ENCODE measurements at regions not wholly inside any gene's neighbourhood (a gene's known extent, or its start where the extent isn't known, plus 50 kb on each side); places are given as distances from the start of the nearest gene placed in this dataset.
"Not testable (repeated sequence)": the region's sequence is repeated elsewhere in the genome, so short reads cannot be mapped to it uniquely, and the experiment has no call there.

- H3K27me3 ChIP-seq (ENCODE audit: insufficient read depth, low read length, poor library complexity, severe bottlenecking): no peaks in the 10 kb centered on the region
- H3K9ac ChIP-seq (ENCODE audit: low read depth, low read length, poor library complexity, severe bottlenecking): no peak overlapping the region
- H3K4me2 ChIP-seq (ENCODE audit: low read depth, low read length, poor library complexity, severe bottlenecking): no peak overlapping the region
- H2AFZ ChIP-seq (ENCODE audit: low read length): no peak overlapping the region
- H3K4me3 ChIP-seq (ENCODE audit: low read length, poor library complexity, severe bottlenecking): no peak overlapping the region
- no peaks in the 10 kb centered on the region for H4K20me1 ChIP-seq (ENCODE audit: insufficient read depth, low read length, poor library complexity, severe bottlenecking)
- TF ChIP-seq EZH2phosphoT487 (IDR thresholded peaks at IDR 0.05; ENCODE audit: borderline replicate concordance) (no peak), CTCF (conservative IDR thresholded peaks at IDR 0.05; ENCODE audit: low read length) (no peak)
- H3K79me2 ChIP-seq (ENCODE audit: insufficient read depth, low read length): no peaks in the 10 kb centered on the region
- no peaks in the 10 kb centered on the region for H3K4me1 ChIP-seq (ENCODE audit: insufficient read depth, low read length, poor library complexity, severe bottlenecking)
- H3F3A ChIP-seq (ENCODE audit: low read depth): no peaks in the 10 kb centered on the region
- H3K36me3 ChIP-seq (ENCODE audit: insufficient read depth, low read length): no peaks in the 10 kb centered on the region
- H3K9me3 ChIP-seq (ENCODE audit: insufficient read depth, low read depth, low read length): no peaks in the 10 kb centered on the region
- H3K9me2 ChIP-seq (replicated peaks; ENCODE audit: low read depth, low read length): no peaks in the 10 kb centered on the region
Measured at GRCh38 chrX:127404161-127404560, 584.6 kb downstream of the PRR32 start.

- not testable (repeated sequence) for H3K4me1 ChIP-seq (ENCODE audit: insufficient read depth, low read length, poor library complexity, severe bottlenecking); H3K4me3 ChIP-seq (ENCODE audit: low read length, poor library complexity, severe bottlenecking); H3K4me2 ChIP-seq (ENCODE audit: low read depth, low read length, poor library complexity, severe bottlenecking); H3K9me2 ChIP-seq (replicated peaks; ENCODE audit: low read depth, low read length); H3K27me3 ChIP-seq (ENCODE audit: insufficient read depth, low read length, poor library complexity, severe bottlenecking); H3K9me3 ChIP-seq (ENCODE audit: insufficient read depth, low read depth, low read length); H3F3A ChIP-seq (ENCODE audit: low read depth); H3K79me2 ChIP-seq (ENCODE audit: insufficient read depth, low read length); H2AFZ ChIP-seq (ENCODE audit: low read length); H3K9ac ChIP-seq (ENCODE audit: low read depth, low read length, poor library complexity, severe bottlenecking); H3K36me3 ChIP-seq (ENCODE audit: insufficient read depth, low read length); H4K20me1 ChIP-seq (ENCODE audit: insufficient read depth, low read length, poor library complexity, severe bottlenecking)
Measured at GRCh38 chrX:127400231-127400630, 580.7 kb downstream of the PRR32 start.

- H3F3A ChIP-seq (ENCODE audit: low read depth): no peaks in the 10 kb centered on the region
- H3K4me2 ChIP-seq (ENCODE audit: low read depth, low read length, poor library complexity, severe bottlenecking): no peak overlapping the region
- H3K4me1 ChIP-seq (ENCODE audit: insufficient read depth, low read length, poor library complexity, severe bottlenecking): no peaks in the 10 kb centered on the region
- H3K4me3 ChIP-seq (ENCODE audit: low read length, poor library complexity, severe bottlenecking): no peak overlapping the region
- H3K79me2 ChIP-seq (ENCODE audit: insufficient read depth, low read length): no peaks in the 10 kb centered on the region
- TF ChIP-seq CTCF (conservative IDR thresholded peaks at IDR 0.05; ENCODE audit: low read length) (no peak), EZH2phosphoT487 (IDR thresholded peaks at IDR 0.05; ENCODE audit: borderline replicate concordance) (no peak)
- no peak overlapping the region for H3K9ac ChIP-seq (ENCODE audit: low read depth, low read length, poor library complexity, severe bottlenecking)
- H2AFZ ChIP-seq (ENCODE audit: low read length): no peak overlapping the region
- no peaks in the 10 kb centered on the region for H3K36me3 ChIP-seq (ENCODE audit: insufficient read depth, low read length)
- no peaks in the 10 kb centered on the region for H3K9me2 ChIP-seq (replicated peaks; ENCODE audit: low read depth, low read length)
- H4K20me1 ChIP-seq (ENCODE audit: insufficient read depth, low read length, poor library complexity, severe bottlenecking): no peaks in the 10 kb centered on the region
- no peaks in the 10 kb centered on the region for H3K27me3 ChIP-seq (ENCODE audit: insufficient read depth, low read length, poor library complexity, severe bottlenecking)
- H3K9me3 ChIP-seq (ENCODE audit: insufficient read depth, low read depth, low read length): no peaks in the 10 kb centered on the region
Measured at GRCh38 chrX:127390316-127390715, 570.8 kb downstream of the PRR32 start.

GRCh38 chrX:127389900-127390299 is 570.4 kb downstream of the PRR32 start:
- H3K9me2 ChIP-seq (replicated peaks; ENCODE audit: low read depth, low read length): no peaks in the 10 kb centered on the region
- no peaks in the 10 kb centered on the region for H3K9me3 ChIP-seq (ENCODE audit: insufficient read depth, low read depth, low read length)
- no peaks in the 10 kb centered on the region for H3K79me2 ChIP-seq (ENCODE audit: insufficient read depth, low read length)
- H3K36me3 ChIP-seq (ENCODE audit: insufficient read depth, low read length): no peaks in the 10 kb centered on the region
- H3F3A ChIP-seq (ENCODE audit: low read depth): no peaks in the 10 kb centered on the region
- TF ChIP-seq EZH2phosphoT487 (IDR thresholded peaks at IDR 0.05; ENCODE audit: borderline replicate concordance): no peak
- TF ChIP-seq CTCF (conservative IDR thresholded peaks at IDR 0.05; ENCODE audit: low read length): no peak
- H3K4me3 ChIP-seq (ENCODE audit: low read length, poor library complexity, severe bottlenecking): no peak overlapping the region
- H4K20me1 ChIP-seq (ENCODE audit: insufficient read depth, low read length, poor library complexity, severe bottlenecking): no peaks in the 10 kb centered on the region
- no peak overlapping the region for H3K4me2 ChIP-seq (ENCODE audit: low read depth, low read length, poor library complexity, severe bottlenecking)
- no peaks in the 10 kb centered on the region for H3K27me3 ChIP-seq (ENCODE audit: insufficient read depth, low read length, poor library complexity, severe bottlenecking)
- H2AFZ ChIP-seq (ENCODE audit: low read length): no peak overlapping the region
- no peak overlapping the region for H3K9ac ChIP-seq (ENCODE audit: low read depth, low read length, poor library complexity, severe bottlenecking)
- H3K4me1 ChIP-seq (ENCODE audit: insufficient read depth, low read length, poor library complexity, severe bottlenecking): no peaks in the 10 kb centered on the region
